ENCODE measurements at regions not wholly inside any gene's neighbourhood (a gene's known extent, or its start where the extent isn't known, plus 50 kb on each side); places are given as distances from the start of the nearest gene placed in this dataset.

- Histone ChIP-seq H3K27ac (no peak overlapping the region), H3K9me3 (no peaks in the 10 kb centered on the region), H3K27me3 (no peaks in the 10 kb centered on the region), H3K4me3 (no peak overlapping the region), H3K36me3 (no peaks in the 10 kb centered on the region), H3K4me1 (no peaks in the 10 kb centered on the region)
- TF ChIP-seq CTCF (IDR thresholded peaks at IDR 0.05) = no peak
- TF ChIP-seq POLR2A (IDR thresholded peaks at IDR 0.05) = no peak
- no peak for DNase-seq
- intact Hi-C loops (cut with DNase I; ENCODE audit: low total_unique reads) = loop anchor here (10.0 kb wide), 1 partner anchor 143 kb away; the partner anchor contains the start of gene CIBAR2
These were observed 145.2 kb upstream of the CIBAR2 start for GRCh38 chr16:85257483-85257882.

- Histone ChIP-seq H3K4me1 (no peaks in the 10 kb centered on the region), H3K36me3 (no peaks in the 10 kb centered on the region), H3K27ac (no peak overlapping the region), H3K4me3 (no peak overlapping the region), H3K27me3 (no peaks in the 10 kb centered on the region), H3K9me3 (no peaks in the 10 kb centered on the region)
- no peak for TF ChIP-seq CTCF (IDR thresholded peaks at IDR 0.05)
- TF ChIP-seq POLR2A (IDR thresholded peaks at IDR 0.05) = no peak
- intact Hi-C loops (cut with DNase I; ENCODE audit: low total_unique reads) = loop anchor here (10.0 kb wide), 1 partner anchor 143 kb away; the partner anchor contains the start of gene CIBAR2
- no peak for DNase-seq
These were observed 145.9 kb upstream of the CIBAR2 start for GRCh38 chr16:85258166-85258565.

- H3K4me1 ChIP-seq = no peaks in the 10 kb centered on the region
- H3K27ac ChIP-seq = no peak overlapping the region
- TF ChIP-seq CTCF (IDR thresholded peaks at IDR 0.05) = no peak
- no peak for TF ChIP-seq POLR2A (IDR thresholded peaks at IDR 0.05)
- H3K9me3 ChIP-seq = no peaks in the 10 kb centered on the region
- H3K27me3 ChIP-seq = no peaks in the 10 kb centered on the region
- no peak overlapping the region for H3K4me3 ChIP-seq
- intact Hi-C loops (cut with DNase I; ENCODE audit: low total_unique reads) = loop anchor here (10.0 kb wide), 1 partner anchor 144 kb away; the partner anchor contains the start of gene CIBAR2
- DNase-seq = no peak
- H3K36me3 ChIP-seq = no peaks in the 10 kb centered on the region
These were observed 146.4 kb upstream of the CIBAR2 start for GRCh38 chr16:85258629-85259028.

GRCh38 chr16:85259115-85259831, 147.0 kb upstream of the CIBAR2 start:
- H3K4me1 ChIP-seq = no peaks in the 10 kb centered on the region
- TF ChIP-seq CTCF (IDR thresholded peaks at IDR 0.05) = no peak
- TF ChIP-seq POLR2A (IDR thresholded peaks at IDR 0.05) = no peak

GRCh38 chr16:85259832-85260167, 147.5 kb upstream of the CIBAR2 start:
- intact Hi-C loops (cut with DNase I; ENCODE audit: low total_unique reads) = loop anchor here (10.0 kb wide), 1 partner anchor 145 kb away; the partner anchor contains the start of gene CIBAR2
- no peaks in the 10 kb centered on the region for H3K9me3 ChIP-seq
- DNase-seq = no peak

More at GRCh38 chr16:85259115-85259831, 147.0 kb upstream of the CIBAR2 start:
- Histone ChIP-seq H3K27ac (no peak overlapping the region), H3K9me3 (no peaks in the 10 kb centered on the region), H3K27me3 (no peaks in the 10 kb centered on the region), H3K4me3 (no peak overlapping the region), H3K36me3 (no peaks in the 10 kb centered on the region)
- intact Hi-C loops (cut with DNase I; ENCODE audit: low total_unique reads) = loop anchor here (10.0 kb wide), 1 partner anchor 144 kb away; the partner anchor contains the start of gene CIBAR2
- DNase-seq = no peak

More at GRCh38 chr16:85259832-85260167, 147.5 kb upstream of the CIBAR2 start:
- Histone ChIP-seq H3K27me3 (no peaks in the 10 kb centered on the region), H3K4me1 (no peaks in the 10 kb centered on the region), H3K27ac (no peak overlapping the region), H3K36me3 (no peaks in the 10 kb centered on the region), H3K4me3 (no peak overlapping the region)
- TF ChIP-seq POLR2A (IDR thresholded peaks at IDR 0.05) (no peak), CTCF (IDR thresholded peaks at IDR 0.05) (no peak)

All from uterus (tissue), 3 donors.